NCI-H2081 treated with DMSO at 0.1 percent for 48 hours (cell line): ENCODE measurements at regions not wholly inside any gene's neighbourhood (a gene's known extent, or its start where the extent isn't known, plus 50 kb on each side); places are given as distances from the start of the nearest gene placed in this dataset.

Source experiments
- DNase-seq: peaks from one replicate; lab custom pipeline; 2025; lab: John Stamatoyannopoulos, UW

GRCh38 chr21:16180614-16181013 is 450.8 kb downstream of the USP25 start:
- DNase-seq = no peak

- DNase-seq = no peak
Observed at GRCh38 chr21:16181018-16181417, 451.2 kb downstream of the USP25 start.

GRCh38 chr21:16185766-16186165 is 456.0 kb downstream of the USP25 start:
- DNase-seq = no peak

- DNase-seq = no peak
Observed at GRCh38 chr21:16186742-16187141, 457.0 kb downstream of the USP25 start.

- no peak for DNase-seq
Observed at GRCh38 chr21:16187603-16188301, 458.0 kb downstream of the USP25 start.

- DNase-seq = no peak
Observed at GRCh38 chr21:16192902-16193301, 463.1 kb downstream of the USP25 start.

- no peak for DNase-seq
Observed at GRCh38 chr21:16193496-16194094, 463.8 kb downstream of the USP25 start.

- DNase-seq = no peak
Observed at GRCh38 chr21:16194095-16194787, 464.5 kb downstream of the USP25 start.

- no peak for DNase-seq
Observed at GRCh38 chr21:16194788-16195537, 465.2 kb downstream of the USP25 start.

- no peak for DNase-seq
Observed at GRCh38 chr21:16195538-16195910, 465.7 kb downstream of the USP25 start.

- DNase-seq = no peak
Observed at GRCh38 chr21:16196001-16196400, 466.2 kb downstream of the USP25 start.

GRCh38 chr21:16198546-16198945 is 468.8 kb downstream of the USP25 start:
- no peak for DNase-seq

GRCh38 chr21:16199539-16199938 is 469.8 kb downstream of the USP25 start:
- no peak for DNase-seq

- DNase-seq = no peak
Observed at GRCh38 chr21:16201718-16202117, 471.9 kb downstream of the USP25 start.

- no peak for DNase-seq
Observed at GRCh38 chr21:16205527-16205926, 475.7 kb downstream of the USP25 start.

GRCh38 chr21:16211339-16212303 is 481.8 kb downstream of the USP25 start:
- no peak for DNase-seq

- no peak for DNase-seq
Observed at GRCh38 chr21:16213518-16213917, 483.7 kb downstream of the USP25 start.

GRCh38 chr21:16215193-16215592 is 485.4 kb downstream of the USP25 start:
- DNase-seq = no peak

GRCh38 chr21:16215663-16216183 is 485.9 kb downstream of the USP25 start:
- DNase-seq = no peak

GRCh38 chr21:16216288-16216962 is 486.6 kb downstream of the USP25 start:
- no peak for DNase-seq
